GM12864 (cell line): ENCODE measurements at regions not wholly inside any gene's neighbourhood (a gene's known extent, or its start where the extent isn't known, plus 50 kb on each side); places are given as distances from the start of the nearest gene placed in this dataset.

Experiments used
- DNase-seq: peaks from one replicate; pipeline ENCODE4 v3.0.0-alpha.2; 2011; ENCODE audit warnings: low read depth
- H3K4me3 ChIP-seq: 2 replicates; pipeline ENCODE4 v1.5.1; 2011; ENCODE audit warnings: mild to moderate bottlenecking, low read depth, low read length, control low read depth
- CTCF ChIP-seq: IDR thresholded peaks from 2 replicates; pipeline ENCODE4 v1.5.1; 2011; ENCODE audit warnings: low read depth, mild to moderate bottlenecking, moderate library complexity, low read length, control low read depth, inconsistent platforms; ENCODE audit errors: missing control alignments

GRCh38 chr7:16178585-16178984 is 242.8 kb downstream of the CRPPA start:
- TF ChIP-seq CTCF, result no peak

GRCh38 chr7:16178092-16178491 is 243.2 kb downstream of the CRPPA start:
- TF ChIP-seq CTCF, result no peak
- H3K4me3 ChIP-seq, result no peak overlapping the region
- no peak for DNase-seq

More at GRCh38 chr7:16178585-16178984, 242.8 kb downstream of the CRPPA start:
- no peak for DNase-seq
- H3K4me3 ChIP-seq, result no peak overlapping the region

DNA sequence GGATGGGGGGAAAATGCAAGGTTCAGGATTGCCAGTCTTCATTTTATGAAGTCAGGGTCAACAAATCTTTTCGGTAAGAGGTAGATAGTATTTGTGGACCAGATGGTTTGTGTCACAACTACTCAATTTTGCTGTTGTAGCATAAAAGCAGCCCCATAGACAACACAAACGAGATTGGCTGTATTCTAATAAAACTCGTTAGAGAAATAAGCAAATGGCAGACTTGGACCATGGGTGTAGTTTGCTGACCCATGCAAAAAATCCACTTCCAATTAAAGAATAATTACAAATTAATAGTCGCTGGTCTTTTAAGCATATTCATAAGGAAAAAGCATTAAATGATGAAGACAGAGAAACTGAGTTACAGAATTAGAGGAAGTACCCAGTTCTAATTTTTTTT is 247.1 kb downstream of the CRPPA start:
- H3K4me3 ChIP-seq, result no peak overlapping the region
- TF ChIP-seq CTCF, result no peak
- no peak for DNase-seq

GRCh38 chr7:16172366-16172765 is 249.0 kb downstream of the CRPPA start:
- no peak overlapping the region for H3K4me3 ChIP-seq
- no peak for DNase-seq
- no peak for TF ChIP-seq CTCF

DNA sequence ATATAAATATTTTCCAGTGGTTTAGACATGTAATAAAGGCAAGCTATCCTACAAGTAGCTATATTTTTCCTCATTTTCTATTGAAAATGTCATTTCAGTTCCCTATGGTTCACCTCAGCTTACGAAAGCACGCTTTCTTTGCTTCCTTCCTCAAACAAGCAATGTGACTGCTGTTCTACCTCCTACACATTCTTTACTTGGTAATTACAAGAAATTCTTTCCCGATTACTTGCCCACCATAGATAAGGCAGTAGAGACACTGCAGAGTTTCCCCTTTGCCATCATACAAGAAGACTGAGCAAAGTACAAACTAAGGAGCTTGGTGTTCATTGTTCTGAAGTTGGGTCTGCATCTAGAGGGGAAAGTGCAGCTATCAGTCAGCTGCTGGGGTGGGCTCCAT is 249.4 kb downstream of the CRPPA start:
- TF ChIP-seq CTCF, result no peak
- DNase-seq, result no peak
- H3K4me3 ChIP-seq, result no peak overlapping the region

DNA sequence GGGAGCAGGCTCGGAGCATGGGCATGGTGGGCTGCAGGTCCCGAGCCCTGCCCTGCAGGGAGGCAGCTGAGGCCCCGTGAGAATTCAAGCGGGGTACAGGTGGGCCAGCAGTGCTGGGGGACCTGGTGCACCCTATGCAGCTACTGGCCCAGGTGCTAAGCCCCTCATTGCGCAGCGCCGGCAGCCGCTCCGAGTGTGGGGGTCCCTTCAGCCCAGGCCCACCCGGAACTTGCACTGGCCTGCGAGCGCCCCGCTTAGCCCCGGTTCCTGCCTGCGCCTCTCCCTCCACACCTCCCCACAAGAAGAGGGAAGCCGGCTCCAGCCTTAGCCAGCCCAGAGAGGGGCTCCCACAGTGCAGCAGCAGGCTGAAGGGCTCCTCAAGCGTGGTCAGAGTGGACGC is 250.7 kb downstream of the CRPPA start:
- no peak overlapping the region for H3K4me3 ChIP-seq
- no peak for TF ChIP-seq CTCF
- no peak for DNase-seq

DNA sequence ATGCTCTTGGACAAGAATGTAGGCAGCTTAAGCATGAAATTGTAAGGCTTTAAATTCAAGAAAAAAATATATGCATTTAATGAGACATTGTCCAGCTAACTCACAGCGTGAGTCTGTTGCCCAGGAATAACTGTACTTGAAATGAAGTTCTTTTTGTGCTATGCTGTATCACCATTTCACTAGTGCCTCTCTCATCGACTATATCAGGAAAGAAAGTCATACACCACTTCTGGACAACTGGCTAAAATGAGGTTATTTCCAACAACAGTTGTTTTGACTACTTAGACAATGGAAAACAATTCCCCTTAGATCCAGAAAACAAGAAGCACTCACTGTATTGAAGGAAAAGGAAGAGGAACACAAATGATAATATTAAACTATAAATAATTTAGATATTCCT is 251.8 kb downstream of the CRPPA start:
- H3K4me3 ChIP-seq, result no peak overlapping the region
- no peak for DNase-seq
- no peak for TF ChIP-seq CTCF
